ENCODE measurements at regions not wholly inside any gene's neighbourhood (a gene's known extent, or its start where the extent isn't known, plus 50 kb on each side); places are given as distances from the start of the nearest gene placed in this dataset.

GRCh38 chr1:57752843-57753242 is 329.0 kb upstream of the DAB1 start:
- no peak for TF ChIP-seq REST (IDR thresholded peaks at IDR 0.05; ENCODE audit: low read depth)
- TF ChIP-seq MAX (IDR thresholded peaks at IDR 0.05): no peak
- no peak for TF ChIP-seq CREB1 (IDR thresholded peaks at IDR 0.05; ENCODE audit: low read depth)
- TF ChIP-seq EGR1 (IDR thresholded peaks at IDR 0.05): no peak
- no peak for TF ChIP-seq EP300 (IDR thresholded peaks at IDR 0.05; ENCODE audit: borderline replicate concordance)
- TF ChIP-seq FOXM1 (IDR thresholded peaks at IDR 0.05; ENCODE audit: borderline replicate concordance, low read depth): no peak
- no peak for TF ChIP-seq TAF1 (IDR thresholded peaks at IDR 0.05; ENCODE audit: low read depth)
- TF ChIP-seq NFIC (IDR thresholded peaks at IDR 0.05): no peak
- TF ChIP-seq CEBPB (IDR thresholded peaks at IDR 0.05): no peak
- TF ChIP-seq, protein P1, sequence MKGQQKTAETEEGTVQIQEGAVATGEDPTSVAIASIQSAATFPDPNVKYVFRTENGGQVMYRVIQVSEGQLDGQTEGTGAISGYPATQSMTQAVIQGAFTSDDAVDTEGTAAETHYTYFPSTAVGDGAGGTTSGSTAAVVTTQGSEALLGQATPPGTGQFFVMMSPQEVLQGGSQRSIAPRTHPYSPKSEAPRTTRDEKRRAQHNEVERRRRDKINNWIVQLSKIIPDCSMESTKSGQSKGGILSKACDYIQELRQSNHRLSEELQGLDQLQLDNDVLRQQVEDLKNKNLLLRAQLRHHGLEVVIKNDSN (IDR thresholded peaks at IDR 0.05): no peak
- TF ChIP-seq ZBTB7A (IDR thresholded peaks at IDR 0.05; ENCODE audit: low read depth): no peak
- TF ChIP-seq TEAD4 (IDR thresholded peaks at IDR 0.05): no peak
- TF ChIP-seq RAD21 (IDR thresholded peaks at IDR 0.05; ENCODE audit: low read depth): no peak
- no peak for TF ChIP-seq YY1 (IDR thresholded peaks at IDR 0.05; ENCODE audit: low read depth)

Data from Ishikawa (cell line).